ENCODE measurements at regions not wholly inside any gene's neighbourhood (a gene's known extent, or its start where the extent isn't known, plus 50 kb on each side); places are given as distances from the start of the nearest gene placed in this dataset.

DNA sequence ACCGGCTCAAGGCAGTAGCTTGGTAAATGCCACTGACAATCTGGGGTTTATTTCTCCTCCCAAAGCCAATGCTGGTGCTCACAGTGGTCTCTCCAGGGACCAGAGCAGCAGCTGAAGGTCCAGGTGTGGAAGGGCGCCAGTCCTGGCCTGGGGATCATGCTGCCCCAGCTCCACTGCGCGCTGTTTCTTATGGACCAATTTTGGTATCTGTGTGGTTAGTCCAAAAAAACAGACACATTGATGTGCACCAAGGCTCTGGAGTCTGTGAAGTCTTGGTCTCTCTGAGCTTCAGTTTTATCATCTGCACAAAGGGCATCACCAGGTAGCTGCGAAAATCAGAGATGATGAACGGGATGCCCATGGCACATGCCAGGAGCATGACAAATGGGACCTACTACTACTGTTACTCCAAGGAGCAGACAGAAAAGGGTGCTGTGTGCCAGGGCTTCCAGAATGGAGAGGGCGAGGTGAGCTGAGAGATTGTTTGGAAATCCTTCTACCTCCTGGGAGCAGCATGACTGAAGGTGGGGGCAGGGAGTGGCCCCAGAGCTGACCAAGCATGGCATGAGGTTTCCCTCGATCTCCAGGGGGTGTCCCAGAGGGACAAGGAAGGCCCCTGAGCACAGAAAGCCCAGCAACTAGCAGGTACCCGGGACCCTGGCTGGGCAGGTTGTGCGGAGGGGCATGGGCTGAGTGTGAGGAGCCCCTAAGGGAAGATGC, 134.3 kb upstream of the PRR20G start:
- TF ChIP-seq, protein P1, sequence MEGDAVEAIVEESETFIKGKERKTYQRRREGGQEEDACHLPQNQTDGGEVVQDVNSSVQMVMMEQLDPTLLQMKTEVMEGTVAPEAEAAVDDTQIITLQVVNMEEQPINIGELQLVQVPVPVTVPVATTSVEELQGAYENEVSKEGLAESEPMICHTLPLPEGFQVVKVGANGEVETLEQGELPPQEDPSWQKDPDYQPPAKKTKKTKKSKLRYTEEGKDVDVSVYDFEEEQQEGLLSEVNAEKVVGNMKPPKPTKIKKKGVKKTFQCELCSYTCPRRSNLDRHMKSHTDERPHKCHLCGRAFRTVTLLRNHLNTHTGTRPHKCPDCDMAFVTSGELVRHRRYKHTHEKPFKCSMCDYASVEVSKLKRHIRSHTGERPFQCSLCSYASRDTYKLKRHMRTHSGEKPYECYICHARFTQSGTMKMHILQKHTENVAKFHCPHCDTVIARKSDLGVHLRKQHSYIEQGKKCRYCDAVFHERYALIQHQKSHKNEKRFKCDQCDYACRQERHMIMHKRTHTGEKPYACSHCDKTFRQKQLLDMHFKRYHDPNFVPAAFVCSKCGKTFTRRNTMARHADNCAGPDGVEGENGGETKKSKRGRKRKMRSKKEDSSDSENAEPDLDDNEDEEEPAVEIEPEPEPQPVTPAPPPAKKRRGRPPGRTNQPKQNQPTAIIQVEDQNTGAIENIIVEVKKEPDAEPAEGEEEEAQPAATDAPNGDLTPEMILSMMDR (IDR thresholded peaks at IDR 0.05; ENCODE audit: low read depth, low read length): no peak
- TF ChIP-seq EZH2phosphoT487 (IDR thresholded peaks at IDR 0.05; ENCODE audit: low read depth): no peak
